ENCODE measurements at regions not wholly inside any gene's neighbourhood (a gene's known extent, or its start where the extent isn't known, plus 50 kb on each side); places are given as distances from the start of the nearest gene placed in this dataset.

DNA sequence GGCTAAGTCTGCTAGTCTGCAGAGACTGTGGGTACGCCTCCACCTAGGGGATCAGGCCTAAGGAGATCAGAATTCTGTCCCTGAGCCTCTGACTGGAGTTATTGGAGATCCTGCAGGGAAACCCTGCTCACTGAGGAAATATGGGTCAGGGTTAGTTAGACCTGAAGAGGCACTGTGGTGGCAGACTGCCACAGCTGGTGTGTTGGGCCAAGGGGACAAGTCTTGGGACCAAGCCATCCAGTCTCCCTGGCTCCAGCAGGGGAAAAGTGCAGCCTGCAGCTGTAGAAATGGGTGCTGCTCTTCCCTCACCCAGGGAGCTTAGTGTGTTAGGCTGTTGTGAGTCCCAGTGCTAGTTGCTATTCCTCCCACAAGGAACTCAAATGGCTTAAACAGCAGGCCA is 334.8 kb upstream of the LARGE1 start:
- TF ChIP-seq ZNF532 (CRISPR knock-in tag; IDR thresholded peaks at IDR 0.05; ENCODE audit: borderline replicate concordance) (no peak), AFF4 (CRISPR knock-in tag; IDR thresholded peaks at IDR 0.05; ENCODE audit: borderline replicate concordance) (no peak), CTCF (IDR thresholded peaks at IDR 0.05) (no peak), NFATC4 (CRISPR knock-in tag; IDR thresholded peaks at IDR 0.05) (no peak), CREB1 (CRISPR knock-in tag; IDR thresholded peaks at IDR 0.05) (no peak), ZNF416 (CRISPR knock-in tag; IDR thresholded peaks at IDR 0.05) (no peak), NR2C2 (CRISPR knock-in tag; IDR thresholded peaks at IDR 0.05) (no peak), CBFB (CRISPR knock-in tag; IDR thresholded peaks at IDR 0.05; ENCODE audit: low read depth) (no peak)
- TF ChIP-seq, protein P1, sequence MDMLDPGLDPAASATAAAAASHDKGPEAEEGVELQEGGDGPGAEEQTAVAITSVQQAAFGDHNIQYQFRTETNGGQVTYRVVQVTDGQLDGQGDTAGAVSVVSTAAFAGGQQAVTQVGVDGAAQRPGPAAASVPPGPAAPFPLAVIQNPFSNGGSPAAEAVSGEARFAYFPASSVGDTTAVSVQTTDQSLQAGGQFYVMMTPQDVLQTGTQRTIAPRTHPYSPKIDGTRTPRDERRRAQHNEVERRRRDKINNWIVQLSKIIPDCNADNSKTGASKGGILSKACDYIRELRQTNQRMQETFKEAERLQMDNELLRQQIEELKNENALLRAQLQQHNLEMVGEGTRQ (CRISPR knock-in tag; IDR thresholded peaks at IDR 0.05), result no peak
- TF ChIP-seq, protein P2, sequence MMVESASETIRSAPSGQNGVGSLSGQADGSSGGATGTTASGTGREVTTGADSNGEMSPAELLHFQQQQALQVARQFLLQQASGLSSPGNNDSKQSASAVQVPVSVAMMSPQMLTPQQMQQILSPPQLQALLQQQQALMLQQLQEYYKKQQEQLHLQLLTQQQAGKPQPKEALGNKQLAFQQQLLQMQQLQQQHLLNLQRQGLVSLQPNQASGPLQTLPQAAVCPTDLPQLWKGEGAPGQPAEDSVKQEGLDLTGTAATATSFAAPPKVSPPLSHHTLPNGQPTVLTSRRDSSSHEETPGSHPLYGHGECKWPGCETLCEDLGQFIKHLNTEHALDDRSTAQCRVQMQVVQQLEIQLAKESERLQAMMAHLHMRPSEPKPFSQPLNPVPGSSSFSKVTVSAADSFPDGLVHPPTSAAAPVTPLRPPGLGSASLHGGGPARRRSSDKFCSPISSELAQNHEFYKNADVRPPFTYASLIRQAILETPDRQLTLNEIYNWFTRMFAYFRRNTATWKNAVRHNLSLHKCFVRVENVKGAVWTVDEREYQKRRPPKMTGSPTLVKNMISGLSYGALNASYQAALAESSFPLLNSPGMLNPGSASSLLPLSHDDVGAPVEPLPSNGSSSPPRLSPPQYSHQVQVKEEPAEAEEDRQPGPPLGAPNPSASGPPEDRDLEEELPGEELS (CRISPR knock-in tag; IDR thresholded peaks at IDR 0.05), result no peak

Data from WTC11 (cell line).